ENCODE measurements at regions not wholly inside any gene's neighbourhood (a gene's known extent, or its start where the extent isn't known, plus 50 kb on each side); places are given as distances from the start of the nearest gene placed in this dataset.

DNA sequence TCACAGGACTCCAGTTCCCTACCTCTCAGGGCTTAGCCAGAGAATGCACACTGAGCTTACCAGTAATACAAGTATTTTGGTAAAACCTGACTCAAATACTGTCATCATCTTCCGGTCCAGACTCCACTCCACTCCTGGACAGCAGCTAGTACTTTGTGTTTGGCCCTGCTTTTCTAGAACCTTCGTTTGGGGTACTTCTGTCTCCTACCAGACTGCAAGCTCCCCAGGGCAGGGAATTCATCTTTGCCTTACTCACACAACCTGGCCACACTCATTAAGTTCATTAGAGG, 108.9 kb upstream of the CDC42EP3 start:
- Histone ChIP-seq H3K36me3 (ENCODE audit: control insufficient read depth in 1 of 2, insufficient read depth in 2 of 2, low read length in 1 of 2) (no peaks in the 10 kb centered on the region), H3K4me3 (ENCODE audit: low read length in 2 of 2) (no peak overlapping the region), H3K9me3 (ENCODE audit: control insufficient read depth, low read length) (no peaks in the 10 kb centered on the region), H3K4me1 (ENCODE audit: control insufficient read depth in 1 of 2, insufficient read depth in 2 of 2, low read length in 2 of 2) (peaks cover 7 to 10% of the 10 kb centered on the region in 2 donors), H3K27ac (ENCODE audit: low read depth in 1 of 2, low read length in 2 of 2) (peak overlapping the region in 1 of 2 donors; percentile 45), H3K27me3 (ENCODE audit: control insufficient read depth in 1 of 2, insufficient read depth in 2 of 2, low read length in 1 of 2) (no peaks in the 10 kb centered on the region)
- 70 to 78% methylated on average over 2 of the region's 2 CpGs for WGBS, 2 donors
- DNase-seq (no peak), ATAC-seq (ENCODE audit: low FRiP score) (no peak)
- intact Hi-C loops (cut with DNase I): no loop called here

DNA sequence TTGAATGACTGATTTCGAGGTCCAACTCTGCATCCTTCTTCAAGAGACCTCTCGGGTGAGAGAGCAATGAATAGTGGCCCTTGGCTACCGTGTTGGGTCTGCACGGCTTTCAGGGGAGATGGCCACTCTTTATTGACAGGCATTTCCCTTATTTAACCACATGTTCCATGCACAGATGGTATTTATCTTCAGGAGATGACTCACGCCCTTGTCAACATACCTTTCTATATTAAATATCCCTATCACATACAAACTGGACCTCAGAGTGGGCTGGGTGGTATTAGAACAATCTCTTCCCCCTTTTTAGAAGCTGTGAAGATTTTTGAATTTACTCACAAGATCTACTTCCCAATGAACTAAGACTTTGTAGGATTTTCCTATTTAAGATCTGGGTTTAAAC, 109.6 kb upstream of the CDC42EP3 start:
- no peaks in the 10 kb centered on the region for H3K27me3 ChIP-seq (ENCODE audit: control insufficient read depth in 1 of 2, insufficient read depth in 2 of 2, low read length in 1 of 2)
- no peaks in the 10 kb centered on the region for H3K36me3 ChIP-seq (ENCODE audit: control insufficient read depth in 1 of 2, insufficient read depth in 2 of 2, low read length in 1 of 2)
- DNase-seq: no peak
- H3K4me1 ChIP-seq (ENCODE audit: control insufficient read depth in 1 of 2, insufficient read depth in 2 of 2, low read length in 2 of 2): peaks cover 4 to 10% of the 10 kb centered on the region in 2 donors
- WGBS, 2 donors: 89 to 94% methylated on average over 5 of the region's 5 CpGs
- H3K4me3 ChIP-seq (ENCODE audit: low read length in 2 of 2): no peak overlapping the region
- no peak overlapping the region for H3K27ac ChIP-seq (ENCODE audit: low read depth in 1 of 2, low read length in 2 of 2)
- intact Hi-C loops (cut with DNase I): no loop called here
- no peak for ATAC-seq (ENCODE audit: low FRiP score)
- no peaks in the 10 kb centered on the region for H3K9me3 ChIP-seq (ENCODE audit: control insufficient read depth, low read length)

GRCh38 chr2:37782155-37782673, 110.8 kb upstream of the CDC42EP3 start:
- Histone ChIP-seq H3K4me1 (ENCODE audit: control insufficient read depth in 1 of 2, insufficient read depth in 2 of 2, low read length in 2 of 2) (peaks cover 4 to 5% of the 10 kb centered on the region in 2 donors), H3K36me3 (ENCODE audit: control insufficient read depth in 1 of 2, insufficient read depth in 2 of 2, low read length in 1 of 2) (no peaks in the 10 kb centered on the region), H3K27me3 (ENCODE audit: control insufficient read depth in 1 of 2, insufficient read depth in 2 of 2, low read length in 1 of 2) (no peaks in the 10 kb centered on the region), H3K27ac (ENCODE audit: low read depth in 1 of 2, low read length in 2 of 2) (peak overlapping the region; percentile 79 to 85), H3K4me3 (ENCODE audit: low read length in 2 of 2) (no peak overlapping the region), H3K9me3 (ENCODE audit: control insufficient read depth, low read length) (peaks cover 2% of the 10 kb centered on the region)
- intact Hi-C loops (cut with DNase I): no loop called here
- DNase-seq (no peak), ATAC-seq (ENCODE audit: low FRiP score) (no peak)
- WGBS, 2 donors: 25 to 28% methylated on average over 8 of the region's 8 CpGs

DNA sequence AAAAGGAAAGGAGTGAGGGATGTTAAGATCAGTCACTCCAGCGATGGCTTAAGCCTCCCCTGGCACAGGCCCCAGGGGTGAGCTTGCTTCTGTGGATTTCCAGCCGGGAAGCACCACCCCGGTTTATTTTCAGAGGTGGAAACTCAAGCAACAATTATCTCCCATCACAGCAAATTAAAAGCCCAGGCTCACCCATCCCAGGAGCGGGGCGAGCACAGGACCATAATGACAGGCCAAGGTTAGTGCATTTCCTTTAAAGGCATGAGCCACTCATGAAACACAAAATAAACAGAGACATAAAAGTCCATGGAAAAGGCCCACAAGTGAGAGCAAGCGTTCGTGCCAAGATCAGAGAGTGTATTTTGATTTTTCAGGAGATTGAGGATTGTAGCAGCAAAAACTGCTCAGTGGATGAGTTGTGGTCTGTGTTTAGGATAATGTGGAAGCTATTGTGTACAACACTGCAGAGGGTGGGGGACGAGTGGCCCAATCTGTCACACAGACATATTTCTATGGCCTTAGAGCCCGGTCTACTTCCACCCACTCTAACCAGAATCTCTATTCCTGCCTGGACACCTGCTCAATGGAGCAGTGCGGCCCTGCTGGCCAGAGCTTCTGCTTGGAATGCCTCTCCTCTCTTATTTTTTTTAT, 111.4 kb upstream of the CDC42EP3 start:
- Histone ChIP-seq H3K27ac (ENCODE audit: low read depth in 1 of 2, low read length in 2 of 2) (peak overlapping the region; percentile 79 to 85), H3K36me3 (ENCODE audit: control insufficient read depth in 1 of 2, insufficient read depth in 2 of 2, low read length in 1 of 2) (no peaks in the 10 kb centered on the region), H3K4me3 (ENCODE audit: low read length in 2 of 2) (no peak overlapping the region), H3K4me1 (ENCODE audit: control insufficient read depth in 1 of 2, insufficient read depth in 2 of 2, low read length in 2 of 2) (peaks cover 2 to 4% of the 10 kb centered on the region in 2 donors), H3K9me3 (ENCODE audit: control insufficient read depth, low read length) (peaks cover 2% of the 10 kb centered on the region), H3K27me3 (ENCODE audit: control insufficient read depth in 1 of 2, insufficient read depth in 2 of 2, low read length in 1 of 2) (no peaks in the 10 kb centered on the region)
- intact Hi-C loops (cut with DNase I): no loop called here
- WGBS, 2 donors: 8 to 9% methylated on average over 10 of the region's 10 CpGs
- DNase-seq: peak; percentile 66 to 84
- ATAC-seq (ENCODE audit: low FRiP score): peak; percentile 59

DNA sequence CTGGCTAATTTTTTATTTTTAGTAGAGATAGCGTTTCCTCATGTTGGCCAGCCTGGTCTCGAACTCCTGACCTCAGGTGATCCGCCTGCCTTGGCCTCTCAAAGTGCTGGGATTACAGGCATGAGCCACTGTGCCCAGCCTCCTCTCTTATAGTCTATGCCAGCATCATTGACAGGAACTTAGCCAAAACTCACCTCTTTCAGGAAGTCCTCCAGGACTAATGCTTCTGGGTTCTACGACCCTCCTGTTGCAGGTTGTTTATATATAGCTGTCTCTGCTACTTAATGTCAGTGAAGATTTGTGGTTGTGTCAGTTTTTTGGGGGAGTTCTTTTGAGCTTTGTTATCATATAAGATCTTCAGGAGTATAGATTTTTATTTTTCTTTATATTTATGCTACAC, 112.1 kb upstream of the CDC42EP3 start:
- H3K36me3 ChIP-seq (ENCODE audit: control insufficient read depth in 1 of 2, insufficient read depth in 2 of 2, low read length in 1 of 2): no peaks in the 10 kb centered on the region
- intact Hi-C loops (cut with DNase I): no loop called here
- H3K4me3 ChIP-seq (ENCODE audit: low read length in 2 of 2): no peak overlapping the region
- H3K27me3 ChIP-seq (ENCODE audit: control insufficient read depth in 1 of 2, insufficient read depth in 2 of 2, low read length in 1 of 2): no peaks in the 10 kb centered on the region
- H3K9me3 ChIP-seq (ENCODE audit: control insufficient read depth, low read length): peaks cover 4% of the 10 kb centered on the region
- no peak for ATAC-seq (ENCODE audit: low FRiP score)
- H3K27ac ChIP-seq (ENCODE audit: low read depth in 1 of 2, low read length in 2 of 2): peak overlapping the region in 1 of 2 donors; percentile 7
- peaks cover 2 to 4% of the 10 kb centered on the region in 2 donors for H3K4me1 ChIP-seq (ENCODE audit: control insufficient read depth in 1 of 2, insufficient read depth in 2 of 2, low read length in 2 of 2)
- 79 to 82% methylated on average over 4 of the region's 4 CpGs for WGBS, 2 donors
- DNase-seq: no peak

- H3K4me1 ChIP-seq (ENCODE audit: control insufficient read depth in 1 of 2, insufficient read depth in 2 of 2, low read length in 2 of 2): peaks cover 2 to 4% of the 10 kb centered on the region in 2 donors
- no peaks in the 10 kb centered on the region for H3K36me3 ChIP-seq (ENCODE audit: control insufficient read depth in 1 of 2, insufficient read depth in 2 of 2, low read length in 1 of 2)
- no peak overlapping the region for H3K4me3 ChIP-seq (ENCODE audit: low read length in 2 of 2)
- peaks cover 4% of the 10 kb centered on the region for H3K9me3 ChIP-seq (ENCODE audit: control insufficient read depth, low read length)
- ATAC-seq (ENCODE audit: low FRiP score): no peak
- no peaks in the 10 kb centered on the region for H3K27me3 ChIP-seq (ENCODE audit: control insufficient read depth in 1 of 2, insufficient read depth in 2 of 2, low read length in 1 of 2)
- 88 to 91% methylated on average over 3 of the region's 3 CpGs for WGBS, 2 donors
- H3K27ac ChIP-seq (ENCODE audit: low read depth in 1 of 2, low read length in 2 of 2): no peak overlapping the region
- intact Hi-C loops (cut with DNase I): no loop called here
- DNase-seq: no peak
Measured at GRCh38 chr2:37784071-37784758, 112.8 kb upstream of the CDC42EP3 start.

DNA sequence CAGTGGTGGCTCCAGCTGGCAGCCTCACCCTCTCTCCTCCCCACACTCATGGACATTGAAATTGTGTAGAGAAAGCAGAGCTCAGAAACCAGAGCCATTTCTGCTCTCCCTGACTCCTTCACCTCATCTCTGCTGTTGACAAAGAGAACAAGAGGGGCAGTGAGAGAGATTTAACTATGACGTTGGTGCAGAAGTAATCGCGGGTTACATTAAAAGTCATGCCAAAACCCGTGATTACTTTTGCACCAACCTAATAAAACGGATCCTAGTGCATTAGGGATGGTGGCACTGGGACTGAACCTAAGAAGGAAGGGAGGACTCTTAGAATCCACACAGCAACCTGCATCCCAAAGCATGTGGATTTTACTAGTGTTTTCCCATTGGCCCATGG, 113.3 kb upstream of the CDC42EP3 start:
- no peaks in the 10 kb centered on the region for H3K36me3 ChIP-seq (ENCODE audit: control insufficient read depth in 1 of 2, insufficient read depth in 2 of 2, low read length in 1 of 2)
- peaks cover 4% of the 10 kb centered on the region for H3K9me3 ChIP-seq (ENCODE audit: control insufficient read depth, low read length)
- WGBS, 2 donors: 83 to 84% methylated on average over 5 of the region's 5 CpGs
- H3K4me3 ChIP-seq (ENCODE audit: low read length in 2 of 2): no peak overlapping the region
- H3K4me1 ChIP-seq (ENCODE audit: control insufficient read depth in 1 of 2, insufficient read depth in 2 of 2, low read length in 2 of 2): peaks cover 2 to 4% of the 10 kb centered on the region in 2 donors
- DNase-seq (no peak), ATAC-seq (ENCODE audit: low FRiP score) (no peak)
- H3K27ac ChIP-seq (ENCODE audit: low read depth in 1 of 2, low read length in 2 of 2): no peak overlapping the region
- intact Hi-C loops (cut with DNase I): no loop called here
- H3K27me3 ChIP-seq (ENCODE audit: control insufficient read depth in 1 of 2, insufficient read depth in 2 of 2, low read length in 1 of 2): no peaks in the 10 kb centered on the region

DNA sequence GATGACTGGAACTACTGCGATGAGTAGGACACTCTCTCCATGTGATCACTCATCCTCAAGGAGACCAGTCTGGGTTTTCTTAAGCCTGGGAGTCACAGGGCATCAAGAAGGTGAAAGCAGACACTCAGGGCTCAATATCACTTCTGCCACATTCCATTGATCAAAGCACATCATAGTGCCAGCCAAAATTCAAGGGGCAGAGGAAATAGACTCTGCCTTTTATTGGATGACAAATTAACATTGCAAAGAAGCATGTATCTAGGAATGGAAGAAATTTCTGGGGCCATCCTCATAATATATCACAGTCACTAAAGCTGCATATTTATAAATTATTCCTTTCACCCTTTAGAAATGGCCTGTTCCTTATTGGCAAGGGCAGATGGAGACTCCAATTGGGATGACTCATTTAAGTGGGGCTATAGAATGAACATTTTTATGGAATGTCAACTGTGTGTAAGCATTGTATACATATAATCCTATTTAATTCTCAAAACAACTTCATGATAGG, 114.8 kb upstream of the CDC42EP3 start:
- Histone ChIP-seq H3K4me3 (ENCODE audit: low read length in 2 of 2) (no peak overlapping the region), H3K9me3 (ENCODE audit: control insufficient read depth, low read length) (peaks cover 4% of the 10 kb centered on the region), H3K4me1 (ENCODE audit: control insufficient read depth in 1 of 2, insufficient read depth in 2 of 2, low read length in 2 of 2) (peaks cover 2 to 4% of the 10 kb centered on the region in 2 donors), H3K27me3 (ENCODE audit: control insufficient read depth in 1 of 2, insufficient read depth in 2 of 2, low read length in 1 of 2) (no peaks in the 10 kb centered on the region), H3K27ac (ENCODE audit: low read depth in 1 of 2, low read length in 2 of 2) (no peak overlapping the region), H3K36me3 (ENCODE audit: control insufficient read depth in 1 of 2, insufficient read depth in 2 of 2, low read length in 1 of 2) (no peaks in the 10 kb centered on the region)
- WGBS, 2 donors: 100% methylated on average over 1 of the region's 1 CpG
- DNase-seq (no peak), ATAC-seq (ENCODE audit: low FRiP score) (no peak)
- intact Hi-C loops (cut with DNase I): no loop called here

DNA sequence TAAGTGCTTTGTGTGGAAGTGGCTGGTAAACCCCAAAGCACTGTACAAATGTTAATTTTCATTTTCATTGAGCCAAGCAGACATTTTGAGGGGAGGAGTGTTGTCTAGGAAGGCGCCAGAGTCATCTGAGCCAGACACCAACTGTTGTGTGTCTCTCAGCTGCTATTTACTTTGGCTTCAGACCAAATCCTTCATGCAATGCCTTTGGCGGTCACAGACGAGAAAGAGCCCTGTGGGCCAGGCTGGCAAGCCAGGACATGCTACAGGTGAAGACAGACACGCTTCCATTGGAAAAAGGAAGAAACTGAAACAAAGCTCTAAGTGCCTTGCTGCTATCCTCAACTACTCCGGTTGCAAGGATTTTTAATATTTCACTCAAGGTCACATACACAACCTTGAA, 115.4 kb upstream of the CDC42EP3 start:
- intact Hi-C loops (cut with DNase I): no loop called here
- no peak for ATAC-seq (ENCODE audit: low FRiP score)
- 81% methylated on average over 5 of the region's 5 CpGs for WGBS, 2 donors
- no peak overlapping the region for H3K4me3 ChIP-seq (ENCODE audit: low read length in 2 of 2)
- no peak overlapping the region for H3K27ac ChIP-seq (ENCODE audit: low read depth in 1 of 2, low read length in 2 of 2)
- no peaks in the 10 kb centered on the region for H3K27me3 ChIP-seq (ENCODE audit: control insufficient read depth in 1 of 2, insufficient read depth in 2 of 2, low read length in 1 of 2)
- peaks cover 2 to 4% of the 10 kb centered on the region in 2 donors for H3K4me1 ChIP-seq (ENCODE audit: control insufficient read depth in 1 of 2, insufficient read depth in 2 of 2, low read length in 2 of 2)
- H3K36me3 ChIP-seq (ENCODE audit: control insufficient read depth in 1 of 2, insufficient read depth in 2 of 2, low read length in 1 of 2): no peaks in the 10 kb centered on the region
- no peak for DNase-seq
- H3K9me3 ChIP-seq (ENCODE audit: control insufficient read depth, low read length): peaks cover 4% of the 10 kb centered on the region

Data from aorta (tissue), 5 donors.